HEK293 (cell line): ENCODE measurements at regions not wholly inside any gene's neighbourhood (a gene's known extent, or its start where the extent isn't known, plus 50 kb on each side); places are given as distances from the start of the nearest gene placed in this dataset.

ENCODE experiments used
- CTCF ChIA-PET: fragments of 350-600 bp; formaldehyde crosslinking; extraction: SDS; loops from one replicate; lab custom pipeline; 2021; ENCODE audit warnings: antibody characterized with exemption; lab: Yijun Ruan, JAX
- POLR2A ChIA-PET: fragments of 300-600 bp; formaldehyde crosslinking; extraction: SDS; loops from one replicate; lab custom pipeline; 2020; ENCODE audit warnings: antibody characterized with exemption, inconsistent platforms; lab: Yijun Ruan, JAX
- H3K27ac ChIP-seq: fragments of 200-500 bp; sonication (Bioruptor generic); 2 replicates; pipeline ENCODE4 v1.5.1; 2014; ENCODE audit warnings: low read depth, low read length, control low read depth, inconsistent platforms; ENCODE audit errors: extremely low read depth
- H3K36me3 ChIP-seq, 2 experiments: fragments of 200-500 bp in 1 of 2; sonication (Bioruptor generic) in 1 of 2; 1 replicate in 1 of 2; 2 replicates in 1 of 2; pipeline ENCODE4 v1.5.1; 2014 to 2017; ENCODE audit warnings: inconsistent platforms in 2 of 2, low read length in 2 of 2; ENCODE audit not compliant: control insufficient read depth in 2 of 2, insufficient read depth in 1 of 2
- H3K4me1 ChIP-seq: fragments of 200-500 bp; sonication (Bioruptor generic); 2 replicates; pipeline ENCODE4 v1.5.1; 2014; ENCODE audit warnings: mild to moderate bottlenecking, low read length, inconsistent platforms; ENCODE audit not compliant: control insufficient read depth, insufficient read depth
- H3K4me3 ChIP-seq: 2 replicates; pipeline ENCODE4 v1.5.1; 2011; ENCODE audit warnings: low read depth, mild to moderate bottlenecking, control low read depth, low read length, moderate library complexity
- H3K9me3 ChIP-seq: fragments of 200-500 bp; sonication (Bioruptor generic); 2 replicates; pipeline ENCODE4 v1.5.1; 2014; ENCODE audit warnings: low read depth, low read length, inconsistent platforms; ENCODE audit not compliant: control insufficient read depth, insufficient read depth
- IKZF3 ChIP-seq: fragments of 450-650 bp; IDR thresholded peaks from 2 replicates; pipeline ENCODE4 v1.5.0; 2018; ENCODE audit warnings: missing biosample characterization, mild to moderate bottlenecking, missing genetic modification characterization, moderate library complexity
- KLF7 ChIP-seq: fragments of 450-650 bp; formaldehyde crosslinking; IDR thresholded peaks from 2 replicates; pipeline ENCODE4 v1.5.1; 2016; ENCODE audit warnings: missing biosample characterization, missing genetic modification characterization, borderline replicate concordance
- PRDM2 ChIP-seq: fragments of 450-650 bp; formaldehyde crosslinking; IDR thresholded peaks from 2 replicates; pipeline ENCODE4 v1.5.1; 2016; ENCODE audit warnings: missing biosample characterization, missing genetic modification characterization, borderline replicate concordance
- ZNF155 ChIP-seq: fragments of 450-650 bp; formaldehyde crosslinking; IDR thresholded peaks from 2 replicates; pipeline ENCODE4 v1.5.1; 2016; ENCODE audit warnings: missing biosample characterization, missing genetic modification characterization
- ZNF223 ChIP-seq: fragments of 450-650 bp; formaldehyde crosslinking; IDR thresholded peaks from 2 replicates; pipeline ENCODE4 v1.5.1; 2016; ENCODE audit warnings: missing biosample characterization, missing genetic modification characterization
- ZNF24 ChIP-seq: fragments of 450-650 bp; formaldehyde crosslinking; IDR thresholded peaks from 2 replicates; pipeline ENCODE4 v1.5.1; 2016; ENCODE audit warnings: missing biosample characterization, missing genetic modification characterization
- ZNF248 ChIP-seq: fragments of 450-650 bp; formaldehyde crosslinking; IDR thresholded peaks from 2 replicates; pipeline ENCODE4 v1.5.1; 2017; ENCODE audit warnings: missing biosample characterization, missing genetic modification characterization
- ZNF354C ChIP-seq: fragments of 450-650 bp; formaldehyde crosslinking; IDR thresholded peaks from 2 replicates; pipeline ENCODE4 v1.5.1; 2016; ENCODE audit warnings: missing biosample characterization, missing genetic modification characterization, low read depth, borderline replicate concordance
- ZNF391 ChIP-seq: fragments of 450-650 bp; formaldehyde crosslinking; IDR thresholded peaks from 2 replicates; pipeline ENCODE4 v1.5.1; 2016; ENCODE audit warnings: low read depth, missing biosample characterization, missing genetic modification characterization, borderline replicate concordance
- ZNF398 ChIP-seq: fragments of 450-650 bp; formaldehyde crosslinking; IDR thresholded peaks from 2 replicates; pipeline ENCODE4 v1.5.1; 2017; ENCODE audit warnings: missing biosample characterization, missing genetic modification characterization
- ZNF521 ChIP-seq: fragments of 450-650 bp; formaldehyde crosslinking; IDR thresholded peaks from 2 replicates; pipeline ENCODE4 v1.5.1; 2017; ENCODE audit warnings: missing biosample characterization, mild to moderate bottlenecking, missing genetic modification characterization
- ZNF629 ChIP-seq: fragments of 450-650 bp; formaldehyde crosslinking; IDR thresholded peaks from 2 replicates; pipeline ENCODE4 v1.5.1; 2017; ENCODE audit warnings: missing biosample characterization, missing genetic modification characterization
- ZNF645 ChIP-seq: fragments of 450-650 bp; formaldehyde crosslinking; IDR thresholded peaks from 2 replicates; pipeline ENCODE4; 2016; ENCODE audit warnings: missing biosample characterization, missing genetic modification characterization
- ZNF701 ChIP-seq: fragments of 450-650 bp; formaldehyde crosslinking; IDR thresholded peaks from 2 replicates; pipeline ENCODE4 v1.5.1; 2016; ENCODE audit warnings: missing biosample characterization, missing genetic modification characterization
- ZNF776 ChIP-seq: fragments of 450-650 bp; formaldehyde crosslinking; IDR thresholded peaks from 2 replicates; pipeline ENCODE4 v1.5.0; 2017; ENCODE audit warnings: missing biosample characterization, missing genetic modification characterization, borderline replicate concordance
- ZNF830 ChIP-seq: fragments of 450-650 bp; IDR thresholded peaks from 2 replicates; pipeline ENCODE4 v1.5.0; 2018; ENCODE audit warnings: missing biosample characterization, missing genetic modification characterization, low read depth, mild to moderate bottlenecking, moderate library complexity
- TF ChIP-seq, protein P1 (sequence below): fragments of 450-650 bp; formaldehyde crosslinking; IDR thresholded peaks from 2 replicates; pipeline ENCODE4 v1.5.1; 2016; ENCODE audit warnings: missing biosample characterization, missing genetic modification characterization

DNA sequence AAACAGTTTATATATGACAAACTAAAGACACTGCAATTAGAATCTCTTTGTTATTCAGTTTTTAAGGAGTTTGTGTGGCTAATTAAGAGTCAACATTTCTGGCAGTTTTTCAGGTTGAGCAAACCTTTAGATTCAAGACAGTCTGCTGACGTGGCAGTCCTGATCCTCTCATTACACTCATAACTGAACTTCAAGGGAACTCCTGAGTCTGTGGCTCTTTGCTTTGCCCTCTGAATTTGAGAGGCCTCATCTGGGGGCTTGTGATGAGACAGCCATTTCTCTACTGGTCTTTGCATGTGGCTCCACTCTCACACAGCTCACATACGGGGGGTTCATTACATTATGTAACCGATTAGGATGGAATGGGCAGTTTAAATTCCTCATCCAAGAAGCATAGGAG, 182.9 kb upstream of the MEF2C start:
- no peaks in the 10 kb centered on the region for H3K4me1 ChIP-seq
- ChIA-PET POLR2A (no interaction called here), CTCF (no interaction called here)
- H3K36me3 ChIP-seq = no peaks in the 10 kb centered on the region
- no peak overlapping the region for H3K27ac ChIP-seq
- no peak overlapping the region for H3K4me3 ChIP-seq
- H3K9me3 ChIP-seq = no peaks in the 10 kb centered on the region
- TF ChIP-seq ZNF248 (tag by site-specific recombination) (no peak), PRDM2 (tag by site-specific recombination) (no peak)

GRCh38 chr5:89064736-89065135, 181.8 kb upstream of the MEF2C start:
- ChIA-PET CTCF (no interaction called here), POLR2A (no interaction called here)
- TF ChIP-seq ZNF223 (no peak), ZNF391 (tag by site-specific recombination) (no peak), ZNF398 (tag by site-specific recombination) (no peak), ZNF830 (tag by site-specific recombination) (no peak), ZNF24 (tag by site-specific recombination) (no peak), IKZF3 (no peak), KLF7 (tag by site-specific recombination) (no peak), ZNF354C (tag by site-specific recombination) (no peak), ZNF155 (tag by site-specific recombination) (no peak), ZNF701 (tag by site-specific recombination) (no peak), ZNF629 (tag by site-specific recombination) (no peak), ZNF521 (tag by site-specific recombination) (no peak), ZNF645 (tag by site-specific recombination) (no peak), ZNF776 (tag by site-specific recombination) (no peak)
- TF ChIP-seq, protein P1, sequence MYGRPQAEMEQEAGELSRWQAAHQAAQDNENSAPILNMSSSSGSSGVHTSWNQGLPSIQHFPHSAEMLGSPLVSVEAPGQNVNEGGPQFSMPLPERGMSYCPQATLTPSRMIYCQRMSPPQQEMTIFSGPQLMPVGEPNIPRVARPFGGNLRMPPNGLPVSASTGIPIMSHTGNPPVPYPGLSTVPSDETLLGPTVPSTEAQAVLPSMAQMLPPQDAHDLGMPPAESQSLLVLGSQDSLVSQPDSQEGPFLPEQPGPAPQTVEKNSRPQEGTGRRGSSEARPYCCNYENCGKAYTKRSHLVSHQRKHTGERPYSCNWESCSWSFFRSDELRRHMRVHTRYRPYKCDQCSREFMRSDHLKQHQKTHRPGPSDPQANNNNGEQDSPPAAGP (tag by site-specific recombination) = no peak
- H3K9me3 ChIP-seq = no peaks in the 10 kb centered on the region
- H3K36me3 ChIP-seq = no peaks in the 10 kb centered on the region
- no peak overlapping the region for H3K4me3 ChIP-seq
- H3K4me1 ChIP-seq = no peaks in the 10 kb centered on the region
- H3K27ac ChIP-seq = no peak overlapping the region
